Gastrocnemius medialis (tissue), 4 donors: ENCODE measurements at regions not wholly inside any gene's neighbourhood (a gene's known extent, or its start where the extent isn't known, plus 50 kb on each side); places are given as distances from the start of the nearest gene placed in this dataset.
"Not testable (repeated sequence)": the region's sequence is repeated elsewhere in the genome, so short reads cannot be mapped to it uniquely, and the experiment has no call there.

Experiments
- ATAC-seq, 2 donors: fragments of 150-250 bp; one replicate each; pipeline ENCODE4 v1.9.1; 2016
- DNase-seq, 2 donors: peaks; one replicate each; pipeline ENCODE4 v3.0.0-alpha.2; 2019
- H3K27ac ChIP-seq, 4 donors: fragments of 200-600 bp; sonication (generic); 1 replicate in 1 of 4; 2 replicates in 3 of 4; pipeline ENCODE4 v1.5.1; 2016 to 2018; ENCODE audit warnings: mild to moderate bottlenecking in 2 of 4, moderate library complexity in 1 of 4
- H3K27me3 ChIP-seq, 3 donors: fragments of 200-600 bp; sonication (generic) in 2 of 3; 1 replicate in 1 of 3; 2 replicates in 2 of 3; pipeline versions ENCODE4 v1.5.1 to v1.6.0; 2016 to 2019; ENCODE audit warnings: mild to moderate bottlenecking in 1 of 3, moderate library complexity in 1 of 3
- H3K36me3 ChIP-seq, 2 donors: fragments of 200-600 bp; sonication (generic) in 1 of 2; one replicate each; pipeline ENCODE4 v1.5.1; 2017 to 2018
- H3K4me1 ChIP-seq, 2 donors: fragments of 200-600 bp; sonication (generic) in 1 of 2; one replicate each; pipeline ENCODE4 v1.5.1; 2016 to 2017; ENCODE audit warnings: mild to moderate bottlenecking in 2 of 2
- H3K4me3 ChIP-seq, 4 donors: fragments of 200-600 bp; sonication (generic) in 3 of 4; 1 replicate in 1 of 4; 2 replicates in 3 of 4; pipeline ENCODE4 v1.5.1; 2016 to 2019; ENCODE audit warnings: mild to moderate bottlenecking in 2 of 4
- H3K9me3 ChIP-seq, 3 donors: fragments of 200-600 bp; sonication (generic) in 2 of 3; 1 replicate in 1 of 3; 2 replicates in 2 of 3; pipeline ENCODE4 v1.5.1; 2016 to 2019
- POLR2A ChIP-seq, 2 donors: fragments of 450-650 bp; IDR thresholded peaks; one replicate each; pipeline ENCODE4 v1.6.1; 2017; ENCODE audit warnings: antibody characterized with exemption in 2 of 2, mild to moderate bottlenecking in 2 of 2, moderate library complexity in 2 of 2
- in situ Hi-C, 4 donors: fragments of 200-750 bp; cut with MboI; loops; one replicate each; pipeline versions ENCODE4 v1.15.0 to v1.8.0; 2017; ENCODE audit warnings: low sequenced_read_pairs in 4 of 4
- intact Hi-C: fragments of 100-400 bp; cut with DNase I; formaldehyde crosslinking; loops from one replicate; pipeline ENCODE4 v1.15.1; 2023; ENCODE audit warnings: low total_unique reads
- TF ChIP-seq, protein P1 (sequence below), 5 experiments: fragments of 450-650 bp in 3 of 5; fragments of 200-600 bp in 2 of 5; sonication (generic) in 2 of 5; IDR thresholded peaks in 4 of 5; conservative IDR thresholded peaks in 1 of 5; 1 replicate in 4 of 5; 2 replicates in 1 of 5; pipeline ENCODE4 v1.5.1; 2016 to 2019; ENCODE audit warnings: antibody characterized with exemption in 5 of 5, mild to moderate bottlenecking in 3 of 5, moderate library complexity in 3 of 5

DNA sequence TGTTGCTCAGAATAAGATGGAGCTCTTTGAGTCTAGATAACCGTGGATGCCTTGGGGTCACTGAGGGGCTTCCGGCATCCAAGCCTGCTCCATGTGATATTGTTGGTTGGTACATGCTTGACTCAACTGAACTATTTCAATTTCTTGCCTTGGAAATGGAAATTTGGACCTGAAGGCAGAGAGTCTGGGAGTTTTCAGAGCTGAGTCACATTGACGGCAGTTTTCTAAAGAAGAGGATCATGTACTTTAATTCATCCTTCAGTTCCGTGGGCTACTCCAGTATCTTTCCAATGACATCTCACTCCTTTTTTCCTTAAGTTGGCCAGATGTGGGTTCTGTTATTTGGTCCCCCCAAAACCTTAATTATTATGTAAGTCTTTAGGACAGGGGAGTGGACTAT is 100.5 kb downstream of the MFAP3L start:
- ATAC-seq (no peak), DNase-seq (no peak)
- H3K27me3 ChIP-seq, result no peaks in the 10 kb centered on the region
- no peak overlapping the region for H3K4me3 ChIP-seq
- peaks cover 5% of the 10 kb centered on the region in 2 donors for H3K4me1 ChIP-seq
- in situ Hi-C loops, result no loop called here
- no peaks in the 10 kb centered on the region for H3K36me3 ChIP-seq
- TF ChIP-seq POLR2A (IDR thresholded peaks at IDR 0.05), result no peak
- TF ChIP-seq, protein P1, sequence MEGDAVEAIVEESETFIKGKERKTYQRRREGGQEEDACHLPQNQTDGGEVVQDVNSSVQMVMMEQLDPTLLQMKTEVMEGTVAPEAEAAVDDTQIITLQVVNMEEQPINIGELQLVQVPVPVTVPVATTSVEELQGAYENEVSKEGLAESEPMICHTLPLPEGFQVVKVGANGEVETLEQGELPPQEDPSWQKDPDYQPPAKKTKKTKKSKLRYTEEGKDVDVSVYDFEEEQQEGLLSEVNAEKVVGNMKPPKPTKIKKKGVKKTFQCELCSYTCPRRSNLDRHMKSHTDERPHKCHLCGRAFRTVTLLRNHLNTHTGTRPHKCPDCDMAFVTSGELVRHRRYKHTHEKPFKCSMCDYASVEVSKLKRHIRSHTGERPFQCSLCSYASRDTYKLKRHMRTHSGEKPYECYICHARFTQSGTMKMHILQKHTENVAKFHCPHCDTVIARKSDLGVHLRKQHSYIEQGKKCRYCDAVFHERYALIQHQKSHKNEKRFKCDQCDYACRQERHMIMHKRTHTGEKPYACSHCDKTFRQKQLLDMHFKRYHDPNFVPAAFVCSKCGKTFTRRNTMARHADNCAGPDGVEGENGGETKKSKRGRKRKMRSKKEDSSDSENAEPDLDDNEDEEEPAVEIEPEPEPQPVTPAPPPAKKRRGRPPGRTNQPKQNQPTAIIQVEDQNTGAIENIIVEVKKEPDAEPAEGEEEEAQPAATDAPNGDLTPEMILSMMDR (IDR thresholded peaks at IDR 0.05 in 4 of 5, conservative IDR thresholded peaks at IDR 0.05 in 1 of 5), result no peak
- intact Hi-C loops, result no loop called here
- no peaks in the 10 kb centered on the region for H3K9me3 ChIP-seq
- no peak overlapping the region for H3K27ac ChIP-seq

- no peak overlapping the region for H3K27ac ChIP-seq
- TF ChIP-seq, protein P1 (IDR thresholded peaks at IDR 0.05 in 4 of 5, conservative IDR thresholded peaks at IDR 0.05 in 1 of 5), result no peak
- no peak for TF ChIP-seq POLR2A (IDR thresholded peaks at IDR 0.05)
- H3K4me1 ChIP-seq, result peaks cover 5% of the 10 kb centered on the region in 2 donors
- intact Hi-C loops, result no loop called here
- peak; percentile 8 to 12 for DNase-seq
- H3K9me3 ChIP-seq, result no peaks in the 10 kb centered on the region
- in situ Hi-C loops, result no loop called here
- no peak overlapping the region for H3K4me3 ChIP-seq
- ATAC-seq, result peak; percentile 36 to 74
- H3K36me3 ChIP-seq, result no peaks in the 10 kb centered on the region
- H3K27me3 ChIP-seq, result no peaks in the 10 kb centered on the region
Observed at GRCh38 chr4:169922632-169923276, 103.4 kb downstream of the MFAP3L start.

DNA sequence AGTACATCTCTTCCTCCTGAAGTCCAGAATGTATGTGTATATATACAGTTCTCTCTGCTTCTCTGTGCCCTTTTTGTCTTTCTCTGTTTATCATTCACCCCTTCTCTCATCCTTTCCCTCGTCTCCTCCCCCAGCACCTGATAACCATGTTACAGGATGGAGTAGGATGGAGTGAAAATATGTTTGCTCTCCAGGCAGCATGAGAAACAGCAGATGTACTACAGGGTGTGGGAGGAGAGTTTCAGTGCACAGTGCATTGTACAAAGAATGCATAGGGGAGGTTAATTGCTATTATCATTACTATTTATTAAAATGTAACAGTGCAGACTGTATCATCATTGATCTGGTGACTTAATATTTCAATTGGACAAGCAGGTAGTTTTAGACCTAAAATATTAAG is 104.5 kb downstream of the MFAP3L start:
- Histone ChIP-seq H3K4me3 (no peak overlapping the region), H3K9me3 (no peaks in the 10 kb centered on the region), H3K27me3 (no peaks in the 10 kb centered on the region), H3K36me3 (no peaks in the 10 kb centered on the region), H3K4me1 (no peaks in the 10 kb centered on the region), H3K27ac (no peak overlapping the region)
- intact Hi-C loops, result no loop called here
- ATAC-seq (no peak), DNase-seq (no peak)
- in situ Hi-C loops, result no loop called here
- TF ChIP-seq, protein P1 (IDR thresholded peaks at IDR 0.05 in 4 of 5, conservative IDR thresholded peaks at IDR 0.05 in 1 of 5), result no peak
- TF ChIP-seq POLR2A (IDR thresholded peaks at IDR 0.05), result no peak

GRCh38 chr4:169921237-169921636 is 105.0 kb downstream of the MFAP3L start:
- no peaks in the 10 kb centered on the region for H3K9me3 ChIP-seq
- H3K36me3 ChIP-seq, result no peaks in the 10 kb centered on the region
- DNase-seq (no peak), ATAC-seq (no peak)
- in situ Hi-C loops, result no loop called here
- H3K27me3 ChIP-seq, result no peaks in the 10 kb centered on the region
- H3K4me3 ChIP-seq, result no peak overlapping the region
- H3K4me1 ChIP-seq, result no peaks in the 10 kb centered on the region
- intact Hi-C loops, result no loop called here
- H3K27ac ChIP-seq, result no peak overlapping the region
- TF ChIP-seq, protein P1 (IDR thresholded peaks at IDR 0.05 in 4 of 5, conservative IDR thresholded peaks at IDR 0.05 in 1 of 5), result no peak
- TF ChIP-seq POLR2A (IDR thresholded peaks at IDR 0.05), result no peak

GRCh38 chr4:169919194-169920124 is 106.7 kb downstream of the MFAP3L start:
- H3K27me3 ChIP-seq, in situ Hi-C loops, ATAC-seq: not testable (repeated sequence)

More at GRCh38 chr4:169919194-169920124, 106.7 kb downstream of the MFAP3L start:
- H3K9me3 ChIP-seq, H3K36me3 ChIP-seq, DNase-seq, H3K27ac ChIP-seq, H3K4me1 ChIP-seq, intact Hi-C loops, H3K4me3 ChIP-seq: not testable (repeated sequence)
